Smooth muscle cell (in vitro differentiated cells): ENCODE measurements at regions not wholly inside any gene's neighbourhood (a gene's known extent, or its start where the extent isn't known, plus 50 kb on each side); places are given as distances from the start of the nearest gene placed in this dataset.

Source experiments
- DNase-seq: peaks from one replicate; lab custom pipeline; 2025; ENCODE audit not compliant: unreplicated experiment; lab: John Stamatoyannopoulos, UW
- H2AFZ ChIP-seq: fragments of 200-600 bp; sonication (generic); 2 replicates; pipeline ENCODE4 v1.6.0; 2016; ENCODE audit warnings: antibody characterized with exemption, low read depth, mild to moderate bottlenecking
- H3F3A ChIP-seq: fragments of 200-600 bp; sonication (generic); 2 replicates; pipeline ENCODE4 v1.6.0; 2017; ENCODE audit warnings: antibody characterized with exemption, low read depth
- H3K27ac ChIP-seq: fragments of 200-600 bp; sonication (generic); 2 replicates; pipeline ENCODE4 v1.5.1; 2016; ENCODE audit warnings: low read depth, mild to moderate bottlenecking
- H3K27me3 ChIP-seq: fragments of 200-600 bp; sonication (generic); 2 replicates; pipeline ENCODE4 v1.6.1; 2016; ENCODE audit warnings: low read depth, mild to moderate bottlenecking
- H3K36me3 ChIP-seq: fragments of 200-600 bp; sonication (generic); 2 replicates; pipeline ENCODE4 v1.5.1; 2016; ENCODE audit warnings: low read depth
- H3K4me1 ChIP-seq: fragments of 200-600 bp; sonication (generic); 2 replicates; pipeline ENCODE4 v1.5.1; 2016; ENCODE audit warnings: low read depth
- H3K4me2 ChIP-seq: fragments of 200-600 bp; sonication (generic); 2 replicates; pipeline ENCODE4 v1.6.0; 2016; ENCODE audit warnings: mild to moderate bottlenecking
- H3K4me3 ChIP-seq: fragments of 200-600 bp; sonication (generic); 2 replicates; pipeline ENCODE4 v1.5.1; 2016; ENCODE audit warnings: mild to moderate bottlenecking
- H3K79me2 ChIP-seq: fragments of 200-600 bp; sonication (generic); 2 replicates; pipeline ENCODE4 v1.6.0; 2016; ENCODE audit warnings: low read depth, mild to moderate bottlenecking
- H3K9ac ChIP-seq: fragments of 200-600 bp; sonication (generic); 2 replicates; pipeline ENCODE4 v1.6.0; 2016; ENCODE audit warnings: low read depth
- H3K9me3 ChIP-seq: fragments of 200-600 bp; sonication (generic); replicated peaks from 2 replicates; pipeline ENCODE4 v1.5.1; 2016; ENCODE audit warnings: low read depth
- H4K20me1 ChIP-seq: fragments of 200-600 bp; sonication (generic); 2 replicates; pipeline ENCODE4 v1.6.0; 2016; ENCODE audit warnings: low read depth
- WGBS: methylation state at CpG from one replicate; pipeline ENCODE4 v1.1.7; 2016; ENCODE audit warnings: low lambda C conversion rate; 5-methylcytosine and 5-hydroxymethylcytosine counted together
- TF ChIP-seq, protein P1 (sequence below): fragments of 200-600 bp; sonication (generic); IDR thresholded peaks from 2 replicates; pipeline ENCODE4 v1.5.1; 2017; ENCODE audit warnings: borderline replicate concordance, mild to moderate bottlenecking, antibody characterized with exemption; ENCODE audit not compliant: insufficient read depth, poor library complexity, severe bottlenecking

- no peak overlapping the region for H3K4me2 ChIP-seq
- H3K36me3 ChIP-seq: no peaks in the 10 kb centered on the region
- no peak overlapping the region for H3K9ac ChIP-seq
- H3K27ac ChIP-seq: no peak overlapping the region
- H4K20me1 ChIP-seq: no peaks in the 10 kb centered on the region
- H3K9me3 ChIP-seq: no peaks in the 10 kb centered on the region
- H2AFZ ChIP-seq: peak overlapping the region; percentile 19
- H3K27me3 ChIP-seq: no peaks in the 10 kb centered on the region
- no peaks in the 10 kb centered on the region for H3K79me2 ChIP-seq
- H3K4me3 ChIP-seq: no peak overlapping the region
- WGBS: 88% methylated on average over 12 of the region's 12 CpGs
- peaks cover 8% of the 10 kb centered on the region for H3K4me1 ChIP-seq
- DNase-seq: no peak
- TF ChIP-seq, protein P1, sequence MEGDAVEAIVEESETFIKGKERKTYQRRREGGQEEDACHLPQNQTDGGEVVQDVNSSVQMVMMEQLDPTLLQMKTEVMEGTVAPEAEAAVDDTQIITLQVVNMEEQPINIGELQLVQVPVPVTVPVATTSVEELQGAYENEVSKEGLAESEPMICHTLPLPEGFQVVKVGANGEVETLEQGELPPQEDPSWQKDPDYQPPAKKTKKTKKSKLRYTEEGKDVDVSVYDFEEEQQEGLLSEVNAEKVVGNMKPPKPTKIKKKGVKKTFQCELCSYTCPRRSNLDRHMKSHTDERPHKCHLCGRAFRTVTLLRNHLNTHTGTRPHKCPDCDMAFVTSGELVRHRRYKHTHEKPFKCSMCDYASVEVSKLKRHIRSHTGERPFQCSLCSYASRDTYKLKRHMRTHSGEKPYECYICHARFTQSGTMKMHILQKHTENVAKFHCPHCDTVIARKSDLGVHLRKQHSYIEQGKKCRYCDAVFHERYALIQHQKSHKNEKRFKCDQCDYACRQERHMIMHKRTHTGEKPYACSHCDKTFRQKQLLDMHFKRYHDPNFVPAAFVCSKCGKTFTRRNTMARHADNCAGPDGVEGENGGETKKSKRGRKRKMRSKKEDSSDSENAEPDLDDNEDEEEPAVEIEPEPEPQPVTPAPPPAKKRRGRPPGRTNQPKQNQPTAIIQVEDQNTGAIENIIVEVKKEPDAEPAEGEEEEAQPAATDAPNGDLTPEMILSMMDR: no peak
- H3F3A ChIP-seq: no peaks in the 10 kb centered on the region
These were observed 98.4 kb upstream of the STARD13 start for GRCh38 chr13:33383724-33384577.

DNA sequence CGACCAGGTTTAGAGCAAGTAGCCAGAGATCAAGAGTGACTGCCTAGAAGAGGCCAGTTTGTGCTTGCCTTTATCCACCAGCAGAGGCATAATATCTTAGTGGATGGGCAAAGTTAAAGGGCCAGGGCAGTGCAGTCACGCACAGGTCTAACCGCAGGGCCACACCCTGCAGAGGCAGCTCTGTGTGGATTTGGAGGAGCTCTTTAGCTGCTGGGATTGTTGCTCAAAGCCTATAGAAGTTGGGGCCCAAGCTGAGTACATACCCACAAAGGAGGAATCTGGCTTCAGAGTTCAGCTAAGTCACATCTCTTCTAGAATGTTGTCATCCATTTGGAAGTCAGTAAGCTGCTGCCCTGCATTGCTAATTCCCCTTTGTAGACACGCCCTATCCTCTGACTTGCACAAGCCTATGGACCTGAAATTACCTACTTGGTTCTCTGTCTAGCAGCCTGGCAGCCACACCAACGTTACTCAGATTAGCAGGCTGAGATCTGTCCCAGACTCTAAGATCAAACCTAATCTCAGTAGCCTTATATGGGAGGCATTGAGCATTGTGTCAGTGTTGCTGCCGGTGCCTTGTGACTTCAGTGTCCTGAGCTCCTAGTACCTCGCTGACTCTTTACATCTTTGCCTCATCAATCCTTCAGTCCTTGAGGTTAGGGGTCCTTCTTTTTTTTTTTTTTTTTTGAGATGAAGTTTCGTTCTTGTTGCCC, 102.9 kb upstream of the STARD13 start:
- H3K9ac ChIP-seq: no peak overlapping the region
- no peaks in the 10 kb centered on the region for H3K36me3 ChIP-seq
- H3K9me3 ChIP-seq: no peaks in the 10 kb centered on the region
- no peaks in the 10 kb centered on the region for H4K20me1 ChIP-seq
- TF ChIP-seq, protein P1: no peak
- no peaks in the 10 kb centered on the region for H3K27me3 ChIP-seq
- H3F3A ChIP-seq: no peaks in the 10 kb centered on the region
- DNase-seq: no peak
- H3K4me3 ChIP-seq: no peak overlapping the region
- H3K79me2 ChIP-seq: no peaks in the 10 kb centered on the region
- no peak overlapping the region for H2AFZ ChIP-seq
- peaks cover 8% of the 10 kb centered on the region for H3K4me1 ChIP-seq
- no peak overlapping the region for H3K27ac ChIP-seq
- 75% methylated on average over 8 of the region's 8 CpGs for WGBS
- H3K4me2 ChIP-seq: no peak overlapping the region

GRCh38 chr13:33392794-33393405, 107.3 kb upstream of the STARD13 start:
- H4K20me1 ChIP-seq: no peaks in the 10 kb centered on the region
- H3F3A ChIP-seq: no peaks in the 10 kb centered on the region
- H3K4me2 ChIP-seq: no peak overlapping the region
- WGBS: 90% methylated on average over 4 of the region's 4 CpGs
- H3K27ac ChIP-seq: no peak overlapping the region
- no peaks in the 10 kb centered on the region for H3K4me1 ChIP-seq
- H3K4me3 ChIP-seq: no peak overlapping the region
- H3K9ac ChIP-seq: no peak overlapping the region
- no peaks in the 10 kb centered on the region for H3K36me3 ChIP-seq
- no peaks in the 10 kb centered on the region for H3K9me3 ChIP-seq
- no peaks in the 10 kb centered on the region for H3K27me3 ChIP-seq
- TF ChIP-seq, protein P1: no peak
- no peaks in the 10 kb centered on the region for H3K79me2 ChIP-seq
- no peak for DNase-seq
- H2AFZ ChIP-seq: no peak overlapping the region
